Embryonic facial prominence (tissue), 1 donor: ENCODE measurements at regions not wholly inside any gene's neighbourhood (a gene's known extent, or its start where the extent isn't known, plus 50 kb on each side); places are given as distances from the start of the nearest gene placed in this dataset.
A peak's percentile ranks its signal among the peaks of the same experiment; 100 is the strongest.
"Not testable (repeated sequence)": the region's sequence is repeated elsewhere in the genome, so short reads cannot be mapped to it uniquely, and the experiment has no call there.

ENCODE experiments used
- DNase-seq: peaks from one replicate; pipeline ENCODE4 v3.0.0-alpha.2; 2016; ENCODE audit errors: extremely low spot score

GRCh38 chr19:5290336-5291262, 50.0 kb downstream of the PTPRS start:
- DNase-seq: no peak

- DNase-seq: no peak
Measured at GRCh38 chr19:5289060-5289990, 51.3 kb downstream of the PTPRS start.

DNA sequence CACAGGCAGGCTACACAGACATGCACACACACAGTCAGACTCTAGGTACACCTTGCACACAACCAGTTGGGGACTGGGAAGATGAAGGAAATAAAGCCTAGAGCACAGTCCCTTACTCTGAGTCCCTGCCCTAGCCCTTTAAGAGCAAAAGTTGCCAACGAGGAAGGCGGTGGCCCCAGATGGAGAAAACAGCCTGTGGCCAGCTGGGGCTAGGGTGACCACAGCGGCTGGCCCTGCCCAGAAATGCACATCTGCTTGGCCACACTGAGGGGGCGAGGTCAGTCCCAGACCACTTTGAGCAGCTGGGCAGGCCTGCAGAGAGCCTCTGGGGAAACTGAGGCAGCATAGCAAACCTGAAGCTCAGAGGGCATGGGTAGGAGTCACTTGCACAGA, 52.3 kb downstream of the PTPRS start:
- DNase-seq: no peak

DNA sequence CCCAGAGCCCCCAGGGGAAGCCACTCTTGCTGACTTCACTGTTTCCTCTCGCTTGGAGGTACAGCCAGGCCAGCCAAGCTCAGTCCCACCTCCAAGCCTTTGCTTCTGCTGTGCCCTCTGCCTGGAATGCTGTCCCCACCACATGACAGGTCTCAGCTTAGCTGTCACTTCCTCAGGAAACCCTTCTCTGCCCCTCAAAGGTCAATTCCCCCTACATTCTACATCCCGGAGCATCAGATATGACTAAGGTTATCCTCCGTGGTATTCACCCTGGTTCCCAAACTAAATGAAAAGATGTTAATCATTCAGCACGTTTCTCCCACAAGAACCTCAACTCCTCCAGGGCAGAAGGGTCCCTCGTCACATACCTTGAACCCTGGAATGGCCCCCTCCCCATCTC, 53.5 kb downstream of the PTPRS start:
- DNase-seq: no peak

DNA sequence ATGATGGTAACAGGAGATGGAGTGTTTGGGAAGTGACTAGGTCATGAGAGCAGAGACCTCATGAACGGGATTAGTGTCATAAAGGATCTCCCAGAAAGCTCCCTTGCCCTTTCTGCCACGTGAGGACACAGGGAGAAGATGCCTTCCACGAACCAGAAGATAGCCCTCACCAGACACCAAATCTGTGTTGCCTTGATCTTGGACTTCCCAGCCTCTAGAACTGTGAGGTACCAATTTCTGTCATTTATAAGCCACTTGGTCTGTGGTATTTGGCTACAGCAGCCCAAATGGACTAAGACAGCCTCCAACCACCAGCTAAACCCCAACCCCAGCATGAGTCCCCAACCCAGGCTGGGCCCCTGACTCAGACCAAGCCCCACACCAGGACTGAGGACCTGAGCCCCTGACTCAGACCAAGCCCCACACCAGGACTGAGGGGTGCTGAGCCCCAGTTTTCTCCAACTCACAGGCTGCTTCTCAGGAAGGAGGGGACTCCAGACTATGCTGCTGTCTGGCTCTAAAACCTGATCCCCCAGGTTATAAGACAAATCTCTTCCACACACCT, 54.1 kb downstream of the PTPRS start:
- DNase-seq: no peak

DNA sequence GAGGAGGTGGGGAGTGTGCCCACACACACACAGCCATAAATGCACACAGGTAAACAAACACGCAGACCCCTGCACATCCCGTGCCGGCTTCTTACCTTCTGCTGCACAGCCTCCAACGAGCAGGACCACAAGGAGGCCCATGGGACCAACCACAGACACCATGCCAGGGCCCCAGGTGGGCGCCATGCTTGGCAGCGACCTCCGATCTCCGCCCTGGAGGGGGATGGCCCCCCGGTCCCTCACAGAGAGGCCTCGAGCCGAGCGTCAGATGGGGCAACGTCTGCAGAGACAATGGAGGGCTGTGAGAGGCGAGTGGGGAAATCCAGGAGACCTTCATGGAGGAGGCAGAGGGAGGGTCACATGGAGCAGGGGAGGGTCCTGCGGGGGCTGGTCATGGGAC, 54.7 kb downstream of the PTPRS start:
- DNase-seq: no peak

GRCh38 chr19:5285311-5285710, 55.3 kb downstream of the PTPRS start:
- DNase-seq: no peak

DNA sequence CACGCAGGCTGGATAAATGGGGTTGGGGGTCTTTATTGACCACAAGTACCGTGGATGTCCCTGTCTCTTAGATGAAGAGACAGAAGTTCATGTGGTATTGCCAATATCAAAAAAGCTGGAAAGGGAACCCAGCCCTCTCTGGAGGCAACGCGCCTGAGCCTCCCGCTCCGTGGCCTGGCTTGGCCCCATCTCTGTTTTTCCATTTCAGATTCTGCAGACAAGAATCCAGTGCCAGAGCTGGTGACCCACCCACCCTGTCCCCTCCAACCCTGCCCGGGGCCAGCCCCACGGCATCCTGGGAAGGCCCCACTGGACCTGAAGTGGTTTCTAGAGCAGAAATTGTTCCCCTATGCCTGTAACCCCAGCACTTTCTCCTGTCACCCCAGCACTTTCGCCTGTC, 57.7 kb downstream of the PTPRS start:
- no peak for DNase-seq

GRCh38 chr19:5281588-5281987, 59.0 kb downstream of the PTPRS start:
- DNase-seq: no peak

DNA sequence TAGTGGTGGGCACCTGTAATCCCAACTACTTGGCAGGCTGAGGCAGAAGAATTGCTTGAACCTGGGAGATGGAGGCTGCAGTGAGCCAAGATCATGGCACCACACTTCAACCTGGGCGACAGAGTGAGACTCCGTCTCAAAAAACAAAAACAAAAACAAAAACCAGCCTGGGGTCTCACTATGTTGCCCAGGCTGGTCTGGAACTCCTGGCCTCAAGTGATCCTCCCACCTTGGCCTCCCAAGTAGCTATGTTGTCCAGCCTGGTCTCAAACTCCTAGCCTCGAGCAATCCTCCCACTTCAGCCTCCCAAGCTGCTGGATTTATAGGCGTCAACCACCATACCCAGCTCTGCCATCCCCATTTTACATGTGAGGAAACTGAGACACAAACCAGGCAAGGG, 64.9 kb downstream of the PTPRS start:
- DNase-seq: not testable (repeated sequence)

- DNase-seq: no peak
Measured at GRCh38 chr19:5273782-5274181, 66.8 kb downstream of the PTPRS start.

DNA sequence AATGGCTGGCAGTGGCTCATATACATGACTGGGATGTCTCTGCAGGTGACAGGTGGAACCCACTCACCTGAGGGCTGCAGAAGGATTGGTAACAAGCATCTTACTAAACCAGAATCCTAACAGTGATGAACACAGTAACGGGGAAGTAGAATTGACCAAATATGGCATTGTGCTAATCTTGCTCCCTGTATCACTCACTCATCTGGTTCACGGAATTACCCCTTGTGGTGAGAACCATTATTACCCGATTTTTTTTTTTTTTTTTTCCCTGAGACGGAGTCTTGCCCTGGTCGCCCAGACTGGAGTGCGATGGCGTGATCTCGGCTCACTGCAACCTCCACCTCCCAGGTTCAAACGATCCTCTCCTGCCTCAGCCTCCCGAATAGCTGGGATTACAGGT, 69.5 kb downstream of the PTPRS start:
- no peak for DNase-seq

- no peak for DNase-seq
Measured at GRCh38 chr19:5269926-5270325, 70.7 kb downstream of the PTPRS start.

DNA sequence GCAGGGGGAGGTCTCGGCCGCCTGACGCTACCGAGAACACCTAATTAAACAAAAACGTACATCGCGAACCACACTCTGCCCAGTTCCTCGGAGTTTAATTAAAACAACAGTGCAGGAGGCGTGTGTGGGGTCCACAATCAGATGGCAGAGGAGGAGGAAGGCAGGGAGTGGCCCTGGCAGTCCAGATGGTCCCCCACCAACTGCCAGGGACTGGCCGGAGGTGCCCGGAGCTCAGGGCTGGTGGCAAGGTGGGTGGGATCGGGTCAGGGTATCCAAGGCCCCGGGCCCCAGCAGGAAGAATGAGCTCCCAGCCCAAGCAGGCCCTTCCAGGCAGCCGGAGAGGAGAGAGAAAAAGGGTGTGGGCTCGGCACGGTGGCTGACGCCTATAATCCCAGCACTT, 71.3 kb downstream of the PTPRS start:
- no peak for DNase-seq

- no peak for DNase-seq
Measured at GRCh38 chr19:5268801-5269200, 71.8 kb downstream of the PTPRS start.

- DNase-seq: no peak
Measured at GRCh38 chr19:5265260-5265659, 75.4 kb downstream of the PTPRS start.

GRCh38 chr19:5264453-5264852, 76.2 kb downstream of the PTPRS start:
- DNase-seq: no peak

- DNase-seq: no peak
Measured at GRCh38 chr19:5263615-5264014, 77.0 kb downstream of the PTPRS start.

DNA sequence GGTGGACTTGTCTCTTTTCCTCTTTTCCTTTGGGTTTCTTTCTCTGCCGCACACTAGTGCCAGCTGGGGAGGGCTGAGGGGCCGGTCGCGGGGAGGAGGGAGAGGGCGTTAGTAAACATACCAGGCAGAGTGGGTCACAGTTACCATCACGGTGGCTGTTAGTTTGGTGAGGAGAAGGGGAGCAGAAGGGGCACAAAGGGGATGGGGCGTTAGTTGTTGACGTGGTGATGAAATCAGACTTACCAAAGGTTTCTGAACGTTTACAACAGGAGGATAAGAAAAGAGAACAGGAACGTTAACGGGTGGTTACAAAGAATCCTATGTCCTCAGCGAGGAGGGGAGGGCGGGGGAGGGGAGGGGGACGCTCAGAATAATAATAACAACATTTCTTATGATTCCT, 77.9 kb downstream of the PTPRS start:
- DNase-seq: no peak

GRCh38 chr19:5261156-5261890, 79.3 kb downstream of the PTPRS start:
- DNase-seq: peak; percentile 13

GRCh38 chr19:5260381-5260967, 80.1 kb downstream of the PTPRS start:
- DNase-seq: no peak
